ENCODE measurements at regions not wholly inside any gene's neighbourhood (a gene's known extent, or its start where the extent isn't known, plus 50 kb on each side); places are given as distances from the start of the nearest gene placed in this dataset.

DNA sequence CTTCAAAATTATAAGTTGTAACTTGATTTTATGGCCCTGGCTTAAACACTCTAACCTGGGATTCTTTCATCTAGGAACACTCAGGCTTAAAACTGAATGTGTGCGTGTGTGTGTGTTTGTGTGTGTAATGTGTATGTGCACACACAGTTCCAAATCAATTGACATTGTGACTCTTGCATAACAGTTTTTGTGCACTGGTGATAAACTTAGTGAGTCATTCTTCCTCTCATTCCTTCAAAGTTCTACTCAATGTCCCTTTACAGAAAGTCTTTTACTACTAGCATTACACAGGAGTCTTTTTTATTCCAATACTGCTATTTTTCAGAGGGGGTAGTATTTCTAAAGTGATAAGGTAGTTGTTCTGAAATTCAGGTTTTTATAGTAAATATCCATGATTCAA lies 943.6 kb downstream of the KCNT2 start:
- TF ChIP-seq, protein P1, sequence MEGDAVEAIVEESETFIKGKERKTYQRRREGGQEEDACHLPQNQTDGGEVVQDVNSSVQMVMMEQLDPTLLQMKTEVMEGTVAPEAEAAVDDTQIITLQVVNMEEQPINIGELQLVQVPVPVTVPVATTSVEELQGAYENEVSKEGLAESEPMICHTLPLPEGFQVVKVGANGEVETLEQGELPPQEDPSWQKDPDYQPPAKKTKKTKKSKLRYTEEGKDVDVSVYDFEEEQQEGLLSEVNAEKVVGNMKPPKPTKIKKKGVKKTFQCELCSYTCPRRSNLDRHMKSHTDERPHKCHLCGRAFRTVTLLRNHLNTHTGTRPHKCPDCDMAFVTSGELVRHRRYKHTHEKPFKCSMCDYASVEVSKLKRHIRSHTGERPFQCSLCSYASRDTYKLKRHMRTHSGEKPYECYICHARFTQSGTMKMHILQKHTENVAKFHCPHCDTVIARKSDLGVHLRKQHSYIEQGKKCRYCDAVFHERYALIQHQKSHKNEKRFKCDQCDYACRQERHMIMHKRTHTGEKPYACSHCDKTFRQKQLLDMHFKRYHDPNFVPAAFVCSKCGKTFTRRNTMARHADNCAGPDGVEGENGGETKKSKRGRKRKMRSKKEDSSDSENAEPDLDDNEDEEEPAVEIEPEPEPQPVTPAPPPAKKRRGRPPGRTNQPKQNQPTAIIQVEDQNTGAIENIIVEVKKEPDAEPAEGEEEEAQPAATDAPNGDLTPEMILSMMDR (IDR thresholded peaks at IDR 0.05) = no peak
- TF ChIP-seq EP300 (IDR thresholded peaks at IDR 0.05) (no peak), POLR2A (IDR thresholded peaks at IDR 0.05) (no peak)
